ENCODE measurements at regions not wholly inside any gene's neighbourhood (a gene's known extent, or its start where the extent isn't known, plus 50 kb on each side); places are given as distances from the start of the nearest gene placed in this dataset.

DNA sequence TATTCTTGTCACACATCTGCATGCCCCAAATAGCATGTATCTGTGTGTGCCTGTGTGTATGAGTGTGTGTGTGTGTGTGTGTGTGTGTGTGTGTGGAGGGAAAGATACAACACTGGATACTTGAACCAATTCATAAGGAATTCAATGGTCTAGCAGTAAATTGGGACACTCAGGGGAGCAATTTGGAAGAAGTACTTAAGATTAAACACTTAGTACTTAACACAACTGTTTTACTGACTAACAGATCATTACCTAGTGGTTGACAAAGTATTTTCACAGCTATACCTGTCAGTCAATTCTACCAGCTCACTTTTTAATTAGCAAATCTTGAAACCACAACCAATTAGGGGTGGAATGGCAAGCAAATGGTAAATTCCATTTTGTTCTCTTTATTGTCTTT is 1024.1 kb downstream of the TMEM182 start:
- H3K27ac ChIP-seq (ENCODE audit: low read depth in 2 of 2, low read length in 1 of 2) = no peak overlapping the region
- H3K4me1 ChIP-seq (ENCODE audit: control insufficient read depth in 1 of 2, insufficient read depth in 2 of 2, low read depth in 1 of 2, low read length in 1 of 2) = no peaks in the 10 kb centered on the region
- no peaks in the 10 kb centered on the region for H3K9me3 ChIP-seq
- TF ChIP-seq, protein P1, sequence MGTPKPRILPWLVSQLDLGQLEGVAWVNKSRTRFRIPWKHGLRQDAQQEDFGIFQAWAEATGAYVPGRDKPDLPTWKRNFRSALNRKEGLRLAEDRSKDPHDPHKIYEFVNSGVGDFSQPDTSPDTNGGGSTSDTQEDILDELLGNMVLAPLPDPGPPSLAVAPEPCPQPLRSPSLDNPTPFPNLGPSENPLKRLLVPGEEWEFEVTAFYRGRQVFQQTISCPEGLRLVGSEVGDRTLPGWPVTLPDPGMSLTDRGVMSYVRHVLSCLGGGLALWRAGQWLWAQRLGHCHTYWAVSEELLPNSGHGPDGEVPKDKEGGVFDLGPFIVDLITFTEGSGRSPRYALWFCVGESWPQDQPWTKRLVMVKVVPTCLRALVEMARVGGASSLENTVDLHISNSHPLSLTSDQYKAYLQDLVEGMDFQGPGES (IDR thresholded peaks at IDR 0.05; ENCODE audit: low read depth, low read length) = no peak
- no peak for TF ChIP-seq FOXM1 (IDR thresholded peaks at IDR 0.05; ENCODE audit: low read depth)
- no peak for TF ChIP-seq TAF1 (IDR thresholded peaks at IDR 0.05; ENCODE audit: borderline replicate concordance, low read depth, low read length)
- no peak for TF ChIP-seq MXI1 (IDR thresholded peaks at IDR 0.05; ENCODE audit: low read depth, low read length)
- no peak for TF ChIP-seq MEF2A (IDR thresholded peaks at IDR 0.05; ENCODE audit: borderline replicate concordance, low read depth)
- TF ChIP-seq JUND (IDR thresholded peaks at IDR 0.05) = no peak
- TF ChIP-seq POLR2AphosphoS5 (IDR thresholded peaks at IDR 0.05; ENCODE audit: low read depth, low read length) = no peak
- TF ChIP-seq, protein P2, sequence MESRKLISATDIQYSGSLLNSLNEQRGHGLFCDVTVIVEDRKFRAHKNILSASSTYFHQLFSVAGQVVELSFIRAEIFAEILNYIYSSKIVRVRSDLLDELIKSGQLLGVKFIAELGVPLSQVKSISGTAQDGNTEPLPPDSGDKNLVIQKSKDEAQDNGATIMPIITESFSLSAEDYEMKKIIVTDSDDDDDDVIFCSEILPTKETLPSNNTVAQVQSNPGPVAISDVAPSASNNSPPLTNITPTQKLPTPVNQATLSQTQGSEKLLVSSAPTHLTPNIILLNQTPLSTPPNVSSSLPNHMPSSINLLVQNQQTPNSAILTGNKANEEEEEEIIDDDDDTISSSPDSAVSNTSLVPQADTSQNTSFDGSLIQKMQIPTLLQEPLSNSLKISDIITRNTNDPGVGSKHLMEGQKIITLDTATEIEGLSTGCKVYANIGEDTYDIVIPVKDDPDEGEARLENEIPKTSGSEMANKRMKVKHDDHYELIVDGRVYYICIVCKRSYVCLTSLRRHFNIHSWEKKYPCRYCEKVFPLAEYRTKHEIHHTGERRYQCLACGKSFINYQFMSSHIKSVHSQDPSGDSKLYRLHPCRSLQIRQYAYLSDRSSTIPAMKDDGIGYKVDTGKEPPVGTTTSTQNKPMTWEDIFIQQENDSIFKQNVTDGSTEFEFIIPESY (IDR thresholded peaks at IDR 0.05; ENCODE audit: borderline replicate concordance, low read depth) = no peak
- no peak for TF ChIP-seq RFX5 (IDR thresholded peaks at IDR 0.05; ENCODE audit: low read length)
- TF ChIP-seq RAD21 (IDR thresholded peaks at IDR 0.05; ENCODE audit: low read length) = no peak
- TF ChIP-seq EP300 (IDR thresholded peaks at IDR 0.05; ENCODE audit: borderline replicate concordance in 1 of 2, low read depth in 1 of 2, low read length in 1 of 2) = no peak
- no peak for TF ChIP-seq FOXJ3 (CRISPR knock-in tag; IDR thresholded peaks at IDR 0.05)
- TF ChIP-seq GATA2 (CRISPR knock-in tag; IDR thresholded peaks at IDR 0.05) = no peak
- no peak for TF ChIP-seq GABPA (IDR thresholded peaks at IDR 0.05; ENCODE audit: low read depth)
- no peak for TF ChIP-seq ELF1 (IDR thresholded peaks at IDR 0.05)
- TF ChIP-seq TCF12 (IDR thresholded peaks at IDR 0.05) = no peak
- TF ChIP-seq, protein P3, sequence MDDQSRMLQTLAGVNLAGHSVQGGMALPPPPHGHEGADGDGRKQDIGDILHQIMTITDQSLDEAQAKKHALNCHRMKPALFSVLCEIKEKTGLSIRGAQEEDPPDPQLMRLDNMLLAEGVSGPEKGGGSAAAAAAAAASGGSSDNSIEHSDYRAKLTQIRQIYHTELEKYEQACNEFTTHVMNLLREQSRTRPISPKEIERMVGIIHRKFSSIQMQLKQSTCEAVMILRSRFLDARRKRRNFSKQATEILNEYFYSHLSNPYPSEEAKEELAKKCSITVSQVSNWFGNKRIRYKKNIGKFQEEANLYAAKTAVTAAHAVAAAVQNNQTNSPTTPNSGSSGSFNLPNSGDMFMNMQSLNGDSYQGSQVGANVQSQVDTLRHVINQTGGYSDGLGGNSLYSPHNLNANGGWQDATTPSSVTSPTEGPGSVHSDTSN (IDR thresholded peaks at IDR 0.05) = no peak
- no peak for TF ChIP-seq RCOR1 (IDR thresholded peaks at IDR 0.05; ENCODE audit: low read length)
- no peak for TF ChIP-seq YY1 (IDR thresholded peaks at IDR 0.05; ENCODE audit: low read depth)
- ChIA-PET POLR2A (no interaction called here), CTCF (no interaction called here)
- H4K20me1 ChIP-seq (ENCODE audit: insufficient read depth) = no peaks in the 10 kb centered on the region
- H2AFZ ChIP-seq (ENCODE audit: low read depth) = no peak overlapping the region
- H3K4me3 ChIP-seq (ENCODE audit: low read depth in 2 of 2, low read length in 1 of 2) = no peak overlapping the region
- H3F3A ChIP-seq (replicated peaks; ENCODE audit: insufficient read depth) = peaks cover 6% of the 10 kb centered on the region
- no peaks in the 10 kb centered on the region for H3K36me3 ChIP-seq (replicated peaks in 1 of 2; ENCODE audit: control insufficient read depth in 1 of 2, insufficient read depth in 2 of 2, low read length in 1 of 2)
- no peaks in the 10 kb centered on the region for H3K27me3 ChIP-seq (ENCODE audit: insufficient read depth)
- no peak for DNase-seq
- H3K4me2 ChIP-seq = no peak overlapping the region
- H3K9me2 ChIP-seq = no peaks in the 10 kb centered on the region
- no peaks in the 10 kb centered on the region for H3K79me2 ChIP-seq (ENCODE audit: insufficient read depth)
- H3K9ac ChIP-seq = no peak overlapping the region
